ENCODE measurements at regions not wholly inside any gene's neighbourhood (a gene's known extent, or its start where the extent isn't known, plus 50 kb on each side); places are given as distances from the start of the nearest gene placed in this dataset.
"Not testable (repeated sequence)": the region's sequence is repeated elsewhere in the genome, so short reads cannot be mapped to it uniquely, and the experiment has no call there.

GRCh38 chr2:235223011-235223410, 270.8 kb upstream of the AGAP1 start:
- no peak for DNase-seq

DNA sequence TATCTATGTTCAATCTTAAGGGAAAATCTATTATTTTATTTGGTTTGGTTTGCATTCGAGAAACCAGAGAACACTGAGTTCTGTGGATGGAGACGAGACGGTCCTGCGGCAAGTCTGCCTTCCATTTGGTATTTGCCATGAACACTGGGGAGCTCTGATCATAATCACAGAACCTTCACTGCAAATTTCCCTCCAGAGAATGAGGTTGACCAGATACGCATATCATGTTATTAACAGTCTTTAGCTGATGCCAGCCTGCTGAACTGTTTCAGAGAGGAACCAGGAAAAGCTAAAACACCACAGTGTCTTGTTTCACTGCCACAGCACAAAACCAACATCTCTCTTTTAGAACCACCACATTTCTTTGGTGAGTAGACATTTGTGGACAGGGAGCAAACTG, 269.4 kb upstream of the AGAP1 start:
- DNase-seq = no peak

DNA sequence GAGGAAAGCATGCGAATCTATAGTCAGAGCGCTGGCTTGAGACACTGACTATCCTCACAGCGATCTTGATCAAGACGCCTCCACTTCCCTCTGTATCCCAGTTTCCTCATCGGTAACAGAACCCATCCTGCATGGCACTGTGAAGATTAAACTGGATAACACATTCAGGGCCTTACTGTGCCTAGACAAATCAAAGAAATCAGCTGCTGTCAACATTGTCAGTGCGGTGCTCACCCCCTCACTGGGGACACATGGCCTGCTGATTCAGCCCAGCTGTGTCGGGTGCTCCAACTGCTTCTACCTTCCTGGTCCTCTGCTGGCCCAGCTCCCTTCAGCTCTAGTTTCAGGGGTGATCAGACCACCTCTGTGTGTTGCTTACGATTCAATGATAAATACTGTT, 268.6 kb upstream of the AGAP1 start:
- DNase-seq = no peak

DNA sequence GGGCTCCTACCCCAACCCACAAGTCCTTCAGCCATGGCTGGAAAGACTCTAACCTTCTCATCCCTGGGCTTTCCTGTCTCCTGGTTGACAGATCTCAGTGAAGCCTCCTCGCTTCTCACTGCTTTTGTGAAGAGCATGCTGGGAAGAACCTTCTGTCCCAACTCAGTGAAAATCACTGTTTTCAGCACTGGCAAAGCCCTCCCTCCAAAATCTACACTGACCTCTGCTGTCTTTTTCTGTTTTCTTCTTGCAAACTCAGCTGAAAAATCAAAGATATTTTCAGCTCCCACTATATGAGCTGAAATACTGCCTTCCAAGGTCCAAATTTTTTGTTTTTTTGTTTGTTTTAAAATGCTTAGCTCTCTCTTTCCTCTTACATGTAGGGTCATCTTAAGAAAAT, 266.3 kb upstream of the AGAP1 start:
- DNase-seq = no peak

DNA sequence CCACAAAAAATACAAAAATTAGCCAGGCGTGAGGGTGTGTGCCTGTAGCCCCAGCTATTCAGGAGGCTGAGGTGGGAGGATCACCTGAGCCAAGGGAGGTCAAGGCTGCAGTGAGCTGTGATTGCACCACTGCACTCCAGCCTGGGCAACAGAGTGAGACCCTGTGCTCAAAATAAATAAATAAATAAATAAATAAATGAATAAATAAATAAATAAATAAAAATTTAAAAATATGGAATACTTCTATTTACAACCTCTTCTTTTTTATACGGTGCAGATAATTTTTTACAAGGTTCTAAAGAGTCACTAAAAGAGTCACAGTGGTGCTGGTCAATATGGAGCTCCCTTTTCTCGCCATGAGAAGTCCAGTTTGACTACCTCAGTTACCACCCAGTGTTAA, 265.4 kb upstream of the AGAP1 start:
- not testable (repeated sequence) for DNase-seq

- no peak for DNase-seq
These were observed 264.6 kb upstream of the AGAP1 start for GRCh38 chr2:235229236-235229635.

DNA sequence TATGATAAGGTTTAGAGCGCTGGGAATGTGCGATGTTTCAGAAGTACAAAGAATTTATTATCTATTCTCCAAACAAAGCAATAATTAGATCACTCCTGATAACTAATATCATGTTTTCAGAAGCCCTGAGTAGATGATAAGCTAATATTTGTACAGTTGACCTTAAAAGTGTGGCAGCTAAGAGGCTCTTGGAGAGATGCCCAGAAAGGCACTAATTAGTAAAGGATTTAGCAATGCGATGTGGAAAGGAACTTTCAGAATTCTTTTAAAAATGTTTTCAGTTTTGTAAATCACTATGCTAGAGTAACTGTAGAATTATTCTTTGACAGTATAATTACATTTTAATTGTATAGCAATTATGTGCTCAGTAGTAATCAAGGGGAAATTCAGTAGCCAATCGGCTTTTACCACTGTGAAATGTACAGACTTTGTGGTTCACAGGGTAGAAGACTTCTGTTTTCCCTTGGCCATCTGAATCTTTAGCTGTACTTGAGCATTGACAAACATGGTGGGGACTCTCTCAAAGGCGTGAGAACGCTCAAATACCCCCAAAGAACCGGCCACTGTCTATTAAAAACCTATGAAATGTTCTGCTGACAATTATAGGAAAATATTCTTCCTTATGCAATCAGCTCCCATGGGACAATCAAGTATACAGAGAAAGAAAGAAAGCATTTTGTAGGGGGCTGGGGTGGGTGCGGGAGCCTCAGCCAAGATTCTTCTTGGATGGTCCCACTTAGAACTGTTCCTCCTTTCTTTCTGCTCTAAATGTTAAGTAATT, 262.8 kb upstream of the AGAP1 start:
- DNase-seq = no peak

- DNase-seq = no peak
These were observed 261.1 kb upstream of the AGAP1 start for GRCh38 chr2:235232449-235233433.

GRCh38 chr2:235234736-235235135, 259.1 kb upstream of the AGAP1 start:
- DNase-seq = no peak

- no peak for DNase-seq
These were observed 257.7 kb upstream of the AGAP1 start for GRCh38 chr2:235235977-235236767.

DNA sequence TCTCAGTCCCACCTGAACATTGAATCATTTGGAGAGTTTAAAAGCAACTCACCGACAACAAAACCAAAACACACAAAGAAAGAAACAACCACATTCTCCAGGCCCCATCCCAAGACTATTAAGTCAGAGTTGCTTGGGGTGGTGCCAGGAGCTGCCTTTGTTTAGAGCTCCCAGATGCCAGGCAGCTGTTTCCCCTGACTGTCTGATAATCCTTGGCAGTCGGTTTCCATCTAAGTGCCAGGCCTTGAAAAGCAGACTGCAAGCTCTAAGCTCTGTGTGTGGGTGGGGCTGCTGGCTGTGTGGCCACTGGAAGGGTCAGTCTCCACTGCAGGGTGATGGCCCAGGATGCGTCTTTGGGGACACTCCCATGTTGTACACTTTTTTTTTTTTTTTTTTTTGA, 255.3 kb upstream of the AGAP1 start:
- no peak for DNase-seq

- no peak for DNase-seq
These were observed 253.3 kb upstream of the AGAP1 start for GRCh38 chr2:235240574-235240973.

DNA sequence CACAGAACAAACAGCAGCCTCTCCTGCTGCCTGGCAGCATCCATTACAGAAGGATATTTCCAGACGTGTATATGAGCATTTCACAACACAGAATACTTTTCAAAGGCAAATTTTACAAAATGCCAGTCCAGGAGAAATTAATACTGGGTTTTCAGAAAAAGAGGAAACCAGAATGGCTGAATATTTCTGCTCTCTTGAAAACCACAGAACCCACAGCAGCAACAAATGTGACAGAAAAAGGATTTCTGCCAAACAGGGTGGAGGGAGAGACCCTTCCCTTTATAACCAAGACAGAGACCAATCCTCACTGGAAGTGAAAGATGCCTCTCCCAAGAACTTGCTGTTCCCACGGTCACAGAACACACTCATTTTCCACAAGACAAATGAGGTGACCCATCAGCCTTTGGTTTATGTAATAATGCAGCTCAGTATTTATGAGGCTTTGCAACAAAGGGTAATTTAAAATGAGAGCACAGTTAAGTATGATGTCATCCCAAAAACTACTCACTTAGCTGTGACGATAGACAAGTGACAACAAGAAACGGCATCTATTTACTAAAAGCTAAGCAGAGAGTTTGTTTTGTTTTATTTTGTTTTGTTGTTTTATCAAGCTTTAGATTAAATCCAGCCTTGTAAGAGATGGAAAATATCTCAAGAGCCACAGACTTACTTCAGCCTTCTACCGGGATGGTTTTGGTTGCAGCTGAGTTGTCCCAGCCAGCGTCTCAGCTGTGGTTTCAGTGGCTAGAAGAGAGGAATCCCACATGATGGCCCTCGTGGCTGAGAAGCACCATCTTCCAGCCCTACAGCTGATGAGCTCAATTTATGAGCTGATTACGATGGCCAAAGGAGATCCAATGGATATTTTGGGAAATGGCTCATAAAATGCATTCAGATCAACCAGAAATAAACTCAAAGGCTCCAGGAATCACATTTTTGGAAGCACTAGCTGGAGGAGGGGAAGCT, 249.3 kb upstream of the AGAP1 start:
- DNase-seq = no peak

DNA sequence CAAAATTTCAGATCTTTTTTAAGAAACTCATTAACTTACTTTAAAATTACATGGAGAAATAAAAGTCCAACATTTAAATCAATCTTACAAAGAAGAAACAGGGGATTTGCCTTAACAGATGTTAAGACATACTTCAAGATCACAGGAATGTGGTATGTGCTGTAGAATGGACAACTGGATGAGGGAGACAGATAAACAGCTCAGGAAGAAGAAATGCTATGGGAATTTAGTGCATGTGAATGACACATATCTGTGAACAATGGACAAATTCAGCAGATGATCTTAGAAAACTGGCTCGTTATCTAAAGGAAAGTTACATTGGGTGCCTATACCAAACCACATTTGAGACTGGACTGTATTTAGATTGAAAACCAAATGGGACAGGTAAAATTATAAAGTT, 246.8 kb upstream of the AGAP1 start:
- DNase-seq = no peak

- no peak for DNase-seq
These were observed 238.2 kb upstream of the AGAP1 start for GRCh38 chr2:235255693-235256092.

- DNase-seq = no peak
These were observed 236.3 kb upstream of the AGAP1 start for GRCh38 chr2:235257590-235257989.

DNA sequence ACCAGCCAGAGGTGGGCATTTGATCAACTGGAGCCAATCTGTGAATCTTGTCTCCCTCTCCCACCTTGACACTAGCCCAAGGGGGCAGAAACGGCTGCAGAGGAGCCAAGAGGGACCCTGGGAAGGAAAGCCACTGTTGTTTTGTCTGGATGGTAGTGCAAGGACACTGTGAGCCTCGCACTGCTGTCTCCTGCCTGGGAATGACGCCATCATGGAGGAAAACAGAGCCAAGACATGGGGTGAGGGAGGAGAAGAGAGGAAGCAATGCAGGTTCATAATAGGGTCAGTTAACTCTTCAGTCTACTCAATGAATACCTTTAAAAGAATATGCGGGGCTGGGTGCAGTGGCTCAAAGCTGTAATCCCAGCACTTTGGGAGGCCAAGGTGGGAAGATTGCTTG, 231.1 kb upstream of the AGAP1 start:
- DNase-seq = no peak

DNA sequence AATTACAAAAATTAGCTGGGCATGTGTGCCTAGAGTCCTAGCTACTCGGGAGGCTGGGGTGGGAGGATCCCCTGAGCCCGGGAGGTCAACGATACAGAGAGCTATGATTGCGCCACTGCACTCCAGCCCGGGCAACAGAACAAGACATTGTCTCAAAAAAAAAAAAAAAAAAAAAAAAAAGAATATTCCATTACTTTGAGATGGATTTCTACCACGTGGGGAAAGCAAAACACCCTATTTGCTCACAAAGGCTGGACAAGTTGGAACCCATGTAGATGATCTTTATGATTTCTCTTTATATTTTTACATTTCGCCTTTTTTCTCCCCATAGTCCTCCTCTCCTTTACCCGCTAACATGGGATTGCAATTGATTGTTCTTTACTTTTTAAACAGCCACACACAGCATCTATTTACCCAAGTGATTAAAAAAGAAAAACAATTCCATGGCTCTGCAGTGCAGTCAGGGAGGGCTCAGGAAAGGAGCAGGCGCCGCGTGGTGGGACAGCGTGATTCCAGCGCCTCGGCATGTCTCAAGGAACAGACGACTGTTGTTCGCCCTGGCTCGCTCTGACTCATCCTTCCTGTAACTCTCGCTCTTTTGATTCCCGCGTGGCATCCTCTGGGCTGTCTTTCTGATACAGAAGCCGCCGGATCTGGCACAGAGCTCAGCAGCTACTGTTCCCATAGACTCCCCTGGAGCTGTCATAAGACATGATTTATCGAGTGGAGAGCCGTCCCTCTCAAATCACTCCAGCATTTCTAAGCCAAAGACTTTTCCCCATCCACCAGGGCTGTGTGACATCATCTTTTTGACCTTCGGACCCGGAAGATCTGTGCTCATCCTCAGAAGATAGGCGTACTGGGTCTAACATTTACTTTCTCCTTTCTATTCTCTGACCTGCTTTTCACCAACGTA, 230.4 kb upstream of the AGAP1 start:
- DNase-seq = no peak

DNA sequence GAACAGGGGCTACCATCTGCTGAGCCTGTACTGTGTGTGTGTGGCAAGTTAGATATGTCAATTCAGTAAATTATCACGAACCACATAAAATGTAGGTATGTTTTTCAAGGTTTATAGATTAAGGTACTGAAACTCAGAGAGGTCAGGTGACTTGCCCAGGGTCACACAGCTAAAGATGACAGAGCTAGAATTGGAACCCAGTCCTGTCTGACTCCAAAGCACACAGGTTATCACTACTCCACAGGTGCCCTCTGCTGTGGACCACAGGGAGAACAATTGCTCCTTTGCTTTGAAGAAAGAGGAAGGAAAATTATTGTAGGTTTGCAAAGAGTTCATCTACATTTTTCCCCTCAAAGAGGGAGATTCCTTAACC, 229.7 kb upstream of the AGAP1 start:
- no peak for DNase-seq

DNA sequence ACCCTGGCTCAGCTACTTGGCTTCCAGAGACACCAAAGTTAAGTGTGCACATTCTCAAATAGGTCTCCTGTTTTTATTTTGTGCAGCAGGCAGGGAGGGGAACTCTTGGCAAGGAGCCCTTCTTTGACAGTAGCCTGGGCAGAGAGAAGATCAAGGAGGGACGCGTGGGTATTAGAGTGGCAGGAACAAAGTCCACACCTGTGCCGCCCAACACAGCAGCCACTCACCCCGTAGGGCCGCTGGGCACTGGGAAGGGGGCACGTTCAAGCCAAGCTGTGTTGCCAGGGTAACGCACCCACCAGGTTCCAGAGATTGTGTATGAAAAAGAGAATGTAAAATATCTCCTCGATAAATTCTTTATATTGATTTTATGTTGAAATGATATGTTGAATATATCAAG, 229.3 kb upstream of the AGAP1 start:
- no peak for DNase-seq
